ENCODE measurements at regions not wholly inside any gene's neighbourhood (a gene's known extent, or its start where the extent isn't known, plus 50 kb on each side); places are given as distances from the start of the nearest gene placed in this dataset.

- no peak for DNase-seq
Measured at GRCh38 chr16:79808731-79809130, 208.2 kb upstream of the MAF start.

DNA sequence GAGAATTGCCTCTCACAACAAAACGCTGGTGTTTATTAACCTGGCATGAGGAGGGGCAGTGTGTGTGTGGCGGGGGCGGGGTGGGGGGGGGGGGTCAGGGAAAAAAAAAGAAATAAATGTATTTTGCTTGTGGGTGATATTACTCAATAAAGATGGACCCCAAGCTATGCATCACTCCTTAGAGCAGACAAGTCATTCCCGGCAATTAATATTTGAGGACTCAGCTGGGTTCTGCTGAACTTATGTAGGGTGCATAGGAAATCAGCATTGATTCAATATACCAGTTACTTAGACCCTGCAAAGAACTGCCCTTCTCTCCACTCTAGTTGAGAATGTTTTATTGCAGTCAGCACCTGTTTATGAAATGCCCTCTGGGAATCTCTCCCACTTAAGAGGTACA is 206.2 kb upstream of the MAF start:
- no peak for DNase-seq

DNA sequence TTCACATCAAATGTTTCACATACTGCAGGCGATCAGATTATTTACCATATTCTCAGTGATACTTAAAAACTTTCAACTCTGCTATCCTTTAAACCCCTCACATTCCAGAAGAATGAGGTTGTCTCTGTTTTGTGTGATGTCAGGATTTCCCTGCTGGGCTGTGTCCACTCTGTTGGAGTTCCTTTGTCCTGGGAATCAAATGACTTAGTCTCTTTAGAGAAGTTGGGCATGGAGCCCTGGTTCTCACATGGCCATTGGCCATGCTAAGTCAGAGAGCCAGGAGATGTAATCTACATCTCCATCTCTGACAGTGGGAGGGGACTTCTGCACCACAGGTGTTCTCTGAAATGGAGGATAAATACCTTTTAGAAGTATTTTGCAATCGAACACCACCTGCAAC is 205.1 kb upstream of the MAF start:
- no peak for DNase-seq

GRCh38 chr16:79801646-79802045 is 201.1 kb upstream of the MAF start:
- DNase-seq, result no peak

DNA sequence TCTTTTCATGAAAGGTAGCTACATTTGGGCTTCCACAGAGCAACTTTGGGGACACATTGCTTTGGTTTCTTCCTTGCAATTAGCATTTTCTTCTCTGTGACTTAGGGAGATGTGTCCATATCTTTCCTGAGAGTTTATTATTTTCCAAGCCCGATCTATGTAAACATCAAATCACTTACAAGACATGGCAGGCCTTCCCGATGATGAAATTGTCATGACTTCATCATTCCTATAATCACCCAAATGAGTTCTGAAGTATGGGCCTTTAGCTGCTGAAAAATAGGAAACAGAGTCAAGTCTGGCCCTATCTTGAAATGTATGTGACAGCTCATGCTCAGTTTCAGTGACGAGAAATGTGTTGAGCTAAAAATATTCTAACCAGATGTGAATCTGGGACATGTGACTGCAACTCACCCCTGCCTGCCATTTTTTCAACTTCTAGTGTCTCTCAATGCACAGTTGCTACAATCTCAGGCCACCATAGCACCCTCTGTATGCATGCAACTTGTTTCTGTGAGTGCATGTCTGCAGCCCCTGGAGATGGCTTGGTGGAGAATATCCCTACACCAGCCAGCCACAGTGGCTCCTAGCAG is 199.6 kb upstream of the MAF start:
- DNase-seq, result no peak

DNA sequence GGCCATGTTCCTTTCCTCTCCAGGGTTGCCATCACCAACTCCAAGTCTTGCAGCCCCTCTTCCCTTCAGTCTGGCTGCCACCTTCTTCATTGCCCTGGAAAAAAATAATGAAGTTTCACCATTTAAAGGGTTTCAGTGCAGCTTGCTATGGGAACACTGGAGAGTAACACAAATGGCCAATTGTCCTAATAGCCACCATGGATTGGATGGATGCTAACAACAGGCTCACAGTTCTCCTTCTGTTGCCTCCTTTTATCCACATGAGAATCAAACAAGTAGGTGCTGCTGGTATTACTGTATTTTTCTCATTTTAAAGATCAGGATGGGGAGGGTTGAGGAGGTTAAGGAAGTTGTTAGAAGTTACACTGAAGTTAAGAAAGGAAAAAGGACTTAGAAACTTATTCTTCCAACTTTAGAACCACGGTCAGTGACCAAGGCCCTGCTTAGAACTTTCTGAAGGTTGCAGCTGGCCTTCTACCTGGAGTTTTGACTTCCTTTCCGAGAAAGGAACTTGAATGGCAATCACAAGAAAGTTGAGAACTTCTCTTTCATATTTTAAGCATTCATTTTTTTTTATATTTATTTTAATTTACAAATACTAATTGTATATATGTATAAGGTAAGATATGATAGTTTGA is 198.0 kb upstream of the MAF start:
- no peak for DNase-seq

DNA sequence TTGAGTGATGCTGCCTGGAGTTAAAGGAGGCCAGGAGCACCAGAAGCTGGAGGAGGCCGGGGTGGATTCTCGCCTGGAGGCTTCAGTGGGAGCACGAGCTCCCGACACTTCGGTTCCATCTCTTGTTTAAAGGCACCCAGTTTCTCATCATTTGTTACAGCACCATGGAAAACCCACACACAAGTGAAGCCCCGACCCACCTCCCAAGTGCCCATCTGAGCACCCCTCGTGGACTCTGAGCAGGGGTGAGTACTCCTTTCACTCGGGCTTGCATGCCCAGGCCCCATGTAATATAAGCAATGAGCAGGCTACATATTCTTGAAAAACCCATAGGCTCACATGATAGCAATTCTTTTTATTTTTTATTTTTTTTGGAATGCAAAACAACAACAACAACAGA is 196.9 kb upstream of the MAF start:
- no peak for DNase-seq

GRCh38 chr16:79795556-79795955 is 195.0 kb upstream of the MAF start:
- no peak for DNase-seq

DNA sequence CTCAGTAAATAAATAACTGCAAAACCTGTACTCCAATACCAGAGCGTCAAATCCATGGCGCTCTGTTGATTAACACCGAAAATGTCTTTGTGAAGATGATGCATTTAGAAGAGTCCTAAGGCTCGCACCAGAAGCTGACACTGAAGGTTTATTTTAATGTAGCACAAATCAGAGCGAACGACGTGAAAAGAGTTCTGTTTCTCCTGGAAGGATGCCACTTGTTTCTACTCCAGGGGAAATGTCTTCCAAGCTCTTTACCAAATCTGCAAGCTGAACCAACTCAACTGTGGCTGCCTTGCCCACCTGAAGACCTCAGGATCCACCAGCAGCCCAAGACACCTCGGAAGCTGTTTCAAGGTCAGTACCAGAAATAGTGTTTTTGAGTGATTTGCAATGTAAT is 194.4 kb upstream of the MAF start:
- DNase-seq, result no peak

- no peak for DNase-seq
Measured at GRCh38 chr16:79792664-79793351, 192.3 kb upstream of the MAF start.

GRCh38 chr16:79792076-79792475 is 191.5 kb upstream of the MAF start:
- DNase-seq, result no peak

GRCh38 chr16:79790854-79791253 is 190.3 kb upstream of the MAF start:
- DNase-seq, result no peak

- DNase-seq, result no peak
Measured at GRCh38 chr16:79788949-79789348, 188.4 kb upstream of the MAF start.

DNA sequence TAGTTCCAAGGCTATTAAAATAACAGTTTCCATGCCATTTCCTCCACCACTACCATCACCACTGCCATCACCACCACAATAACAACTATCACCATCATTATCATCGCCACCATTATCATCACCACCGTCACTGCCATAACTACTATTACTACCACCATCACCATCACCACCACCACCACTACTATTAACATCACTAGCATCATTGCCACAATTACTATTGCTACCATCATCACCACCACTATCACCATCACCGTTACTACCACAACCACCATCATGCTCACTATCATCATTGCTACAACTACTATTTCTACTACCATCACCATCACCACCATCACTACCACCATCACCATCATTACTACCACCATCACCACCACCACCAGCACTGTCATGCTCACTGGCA is 185.9 kb upstream of the MAF start:
- DNase-seq, result no peak

- no peak for DNase-seq
Measured at GRCh38 chr16:79784007-79784406, 183.5 kb upstream of the MAF start.

- no peak for DNase-seq
Measured at GRCh38 chr16:79777679-79778078, 177.1 kb upstream of the MAF start.

GRCh38 chr16:79776243-79776847 is 175.8 kb upstream of the MAF start:
- DNase-seq, result peak; percentile 49

DNA sequence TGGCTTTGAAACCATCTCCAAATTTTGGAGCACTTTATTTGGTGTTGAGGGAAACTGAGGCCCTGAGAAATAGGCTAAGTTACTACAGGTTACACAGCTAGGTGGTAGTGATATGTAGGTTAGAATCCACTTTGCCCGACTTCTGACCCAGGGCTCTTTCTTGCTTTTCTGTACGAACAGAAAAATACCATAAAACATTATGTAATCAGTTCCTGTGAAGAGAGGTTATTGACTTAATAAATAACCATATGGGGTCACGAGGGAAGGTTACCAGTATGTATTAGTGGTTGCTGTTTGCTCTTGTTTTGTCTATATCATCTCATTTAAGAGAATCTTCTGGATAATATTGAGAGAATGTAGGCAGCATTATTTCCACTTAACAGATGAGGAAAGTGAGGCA is 172.2 kb upstream of the MAF start:
- DNase-seq, result no peak

- DNase-seq, result no peak
Measured at GRCh38 chr16:79772048-79772447, 171.5 kb upstream of the MAF start.

DNA sequence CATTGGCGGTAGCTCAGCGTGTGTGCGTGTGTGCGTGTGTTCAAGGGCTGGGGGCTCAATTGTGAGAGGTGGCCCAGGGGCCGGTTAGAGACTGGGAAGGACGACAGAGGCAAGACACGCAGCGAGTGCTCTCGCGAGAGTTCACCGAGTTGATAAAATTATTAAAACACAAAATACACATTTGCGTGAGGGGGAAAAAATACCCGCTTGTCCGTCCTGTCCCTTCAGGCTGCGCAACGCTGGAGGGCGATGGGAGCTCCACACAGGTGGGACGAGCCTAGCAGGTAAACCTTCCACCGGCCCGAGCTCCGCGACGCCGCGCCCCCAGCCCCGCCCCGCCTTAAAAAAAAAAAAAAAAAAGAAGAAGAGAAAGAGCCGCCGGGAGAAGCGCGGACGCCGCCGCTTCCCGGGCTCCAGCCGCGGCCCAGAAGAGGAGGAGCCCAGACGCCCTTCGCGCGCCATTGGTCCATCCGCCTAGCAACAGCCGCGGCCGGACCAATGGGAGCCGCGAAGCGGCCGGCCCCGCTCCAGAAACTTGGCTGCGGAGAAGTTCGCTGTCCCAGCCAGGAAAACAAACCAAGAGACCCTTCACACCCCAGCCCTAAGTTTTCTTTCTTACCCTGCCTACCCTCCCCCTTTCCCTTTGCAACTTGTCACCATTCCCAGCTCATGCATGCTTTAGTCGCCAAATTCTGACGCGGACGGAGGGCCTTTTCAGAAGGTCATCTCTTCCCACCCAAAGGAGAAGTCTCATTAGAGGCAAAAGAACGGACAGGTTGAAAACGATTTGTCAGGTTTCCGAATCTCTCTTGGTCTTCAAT is 169.9 kb upstream of the MAF start:
- peak; percentile 97 for DNase-seq

DNA sequence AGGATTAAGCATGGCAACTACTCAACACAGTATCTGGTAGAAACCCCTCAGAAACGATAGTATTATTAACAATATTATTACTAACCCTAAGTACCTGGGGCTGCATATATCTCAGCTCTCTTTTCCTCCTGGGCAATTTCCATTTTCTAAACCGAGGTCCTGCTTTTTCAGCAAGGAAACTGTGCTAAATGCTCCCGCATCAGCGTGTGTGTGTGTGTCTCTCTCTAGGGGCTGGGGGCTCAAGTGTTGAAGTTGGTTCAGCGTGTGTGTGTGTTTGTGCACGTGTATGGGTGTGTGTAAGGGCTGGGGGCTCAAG is 169.3 kb upstream of the MAF start:
- DNase-seq, result no peak

DNA sequence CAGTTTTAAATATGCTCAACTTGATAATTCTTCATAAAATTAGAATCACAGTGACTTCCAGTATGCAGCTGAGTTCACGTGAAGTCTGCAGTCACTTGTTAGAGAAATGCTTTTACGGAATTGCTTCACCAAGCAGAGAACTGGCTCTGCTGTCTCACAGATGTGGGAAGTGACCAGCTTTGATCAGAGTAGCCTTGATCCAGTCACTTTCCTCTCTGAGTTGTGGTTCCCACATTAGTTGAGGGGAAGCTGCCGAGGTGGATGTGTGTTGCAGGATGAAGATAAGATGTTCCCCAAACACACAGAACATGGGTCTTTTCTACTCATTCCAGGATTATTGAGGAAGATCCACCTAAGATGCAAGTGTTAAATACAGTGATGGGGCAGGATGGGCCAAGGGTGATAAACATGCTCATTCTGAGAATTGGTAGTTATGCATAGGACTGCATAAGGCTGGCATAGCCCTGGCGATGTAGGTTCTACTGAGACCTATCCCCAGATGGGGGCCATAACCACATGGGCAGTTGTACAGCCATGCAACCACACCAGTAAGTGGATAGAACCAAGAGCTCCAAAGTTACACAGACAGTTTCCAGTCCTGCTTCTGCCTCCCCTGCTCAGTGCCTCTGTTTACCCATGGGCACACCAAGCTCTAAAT is 168.9 kb upstream of the MAF start:
- DNase-seq, result no peak

Data from retina (tissue), 1 donor.